ENCODE measurements at regions not wholly inside any gene's neighbourhood (a gene's known extent, or its start where the extent isn't known, plus 50 kb on each side); places are given as distances from the start of the nearest gene placed in this dataset.

- DNase-seq (ENCODE audit: insufficient read length, low spot score) (no peak), FAIRE-seq (no peak)
- no peak for TF ChIP-seq CTCF (IDR thresholded peaks at IDR 0.05; ENCODE audit: insufficient read depth, missing control alignments)
Measured at GRCh38 chr5:154588091-154588774, 110.2 kb upstream of the HAND1 start.

GRCh38 chr5:154587123-154588026, 109.3 kb upstream of the HAND1 start:
- FAIRE-seq (no peak), DNase-seq (ENCODE audit: insufficient read length, low spot score) (no peak)
- TF ChIP-seq CTCF (IDR thresholded peaks at IDR 0.05; ENCODE audit: insufficient read depth, missing control alignments): no peak

GRCh38 chr5:154583671-154584177, 105.7 kb upstream of the HAND1 start:
- no peak for TF ChIP-seq CTCF (IDR thresholded peaks at IDR 0.05; ENCODE audit: insufficient read depth, missing control alignments)
- no peak for FAIRE-seq
- DNase-seq (ENCODE audit: insufficient read length, low spot score): no peak

GRCh38 chr5:154580422-154580821, 102.4 kb upstream of the HAND1 start:
- no peak for TF ChIP-seq CTCF (IDR thresholded peaks at IDR 0.05; ENCODE audit: insufficient read depth, missing control alignments)
- FAIRE-seq (no peak), DNase-seq (ENCODE audit: insufficient read length, low spot score) (no peak)

GRCh38 chr5:154577416-154577815, 99.4 kb upstream of the HAND1 start:
- DNase-seq (ENCODE audit: insufficient read length, low spot score) (no peak), FAIRE-seq (no peak)
- no peak for TF ChIP-seq CTCF (IDR thresholded peaks at IDR 0.05; ENCODE audit: insufficient read depth, missing control alignments)

- no peak for TF ChIP-seq CTCF (IDR thresholded peaks at IDR 0.05; ENCODE audit: insufficient read depth, missing control alignments)
- DNase-seq (ENCODE audit: insufficient read length, low spot score): no peak
- no peak for FAIRE-seq
Measured at GRCh38 chr5:154576429-154576806, 98.4 kb upstream of the HAND1 start.
